HepG2 (cell line): ENCODE measurements at regions not wholly inside any gene's neighbourhood (a gene's known extent, or its start where the extent isn't known, plus 50 kb on each side); places are given as distances from the start of the nearest gene placed in this dataset.

ENCODE experiments used
- AGO2 ChIP-seq: fragments of 200-400 bp; formaldehyde crosslinking; optimal IDR thresholded peaks from 2 replicates; pipeline ENCODE3; 2017; ENCODE audit warnings: mild to moderate bottlenecking, low read depth, low read length, moderate library complexity
- EED ChIP-seq: sonication (generic); formaldehyde crosslinking; IDR thresholded peaks from 2 replicates; pipeline ENCODE4 v1.5.0; 2020; ENCODE audit warnings: mild to moderate bottlenecking, missing genetic modification reagents
- GTF3A ChIP-seq: sonication (generic); formaldehyde crosslinking; conservative IDR thresholded peaks from 2 replicates; pipeline ENCODE4 v1.4.0; 2020; ENCODE audit warnings: mild to moderate bottlenecking, missing genetic modification reagents
- JUN ChIP-seq: sonication (generic); formaldehyde crosslinking; IDR thresholded peaks from 2 replicates; pipeline ENCODE4 v1.4.0; 2020; ENCODE audit warnings: mild to moderate bottlenecking, missing genetic modification reagents
- KDM2A ChIP-seq: sonication (generic); formaldehyde crosslinking; IDR thresholded peaks from 2 replicates; pipeline ENCODE4 v1.4.0; 2020; ENCODE audit warnings: low read depth, missing genetic modification reagents, borderline replicate concordance
- MED13 ChIP-seq: sonication (generic); formaldehyde crosslinking; IDR thresholded peaks from 2 replicates; pipeline ENCODE4 v1.5.0; 2020; ENCODE audit warnings: missing genetic modification reagents
- PTBP1 ChIP-seq: fragments of 200-400 bp; formaldehyde crosslinking; IDR thresholded peaks from 2 replicates; pipeline ENCODE4 v1.6.1; 2018; ENCODE audit warnings: low read length, low read depth; ENCODE audit not compliant: poor library complexity, severe bottlenecking
- SAP130 ChIP-seq: IDR thresholded peaks from 2 replicates; pipeline ENCODE4 v1.6.1; 2016; ENCODE audit warnings: low read depth
- SP5 ChIP-seq: IDR thresholded peaks from 2 replicates; pipeline ENCODE4 v1.6.1; 2016; ENCODE audit warnings: low read depth, borderline replicate concordance
- SYNCRIP ChIP-seq: fragments of 200-400 bp; formaldehyde crosslinking; IDR thresholded peaks from 2 replicates; pipeline ENCODE4 v1.6.1; 2018; ENCODE audit warnings: mild to moderate bottlenecking, low read depth, low read length; ENCODE audit not compliant: insufficient read depth
- TBX2 ChIP-seq: sonication (generic); formaldehyde crosslinking; IDR thresholded peaks from 2 replicates; pipeline ENCODE4 v1.5.0; 2020; ENCODE audit warnings: missing genetic modification reagents, mild to moderate bottlenecking, borderline replicate concordance
- TBX3 ChIP-seq: fragments of 450-650 bp; IDR thresholded peaks from 2 replicates; pipeline ENCODE4 v1.6.1; 2017; ENCODE audit warnings: antibody characterized with exemption, mild to moderate bottlenecking, inconsistent platforms, borderline replicate concordance
- WIZ ChIP-seq: sonication (generic); formaldehyde crosslinking; IDR thresholded peaks from 2 replicates; pipeline ENCODE4 v1.5.1; 2020; ENCODE audit warnings: mild to moderate bottlenecking, missing genetic modification reagents
- ZNF3 ChIP-seq: IDR thresholded peaks from 2 replicates; pipeline ENCODE4 v1.7.0; 2017; ENCODE audit warnings: inconsistent platforms
- ZNF432 ChIP-seq: sonication (generic); formaldehyde crosslinking; IDR thresholded peaks from 2 replicates; pipeline ENCODE4 v1.5.0; 2020; ENCODE audit warnings: missing genetic modification reagents, mild to moderate bottlenecking, borderline replicate concordance
- ZNF775 ChIP-seq: sonication (generic); formaldehyde crosslinking; IDR thresholded peaks from 2 replicates; pipeline ENCODE4 v1.4.0; 2020; ENCODE audit warnings: missing genetic modification reagents, mild to moderate bottlenecking, moderate library complexity, borderline replicate concordance
- TF ChIP-seq, protein P1 (sequence below): sonication (generic); formaldehyde crosslinking; IDR thresholded peaks from 2 replicates; pipeline ENCODE4 v1.4.0; 2020; ENCODE audit warnings: missing genetic modification reagents, borderline replicate concordance
- TF ChIP-seq, protein P2 (sequence below): sonication (generic); formaldehyde crosslinking; conservative IDR thresholded peaks from 2 replicates; pipeline ENCODE4 v1.8.0; 2022; ENCODE audit warnings: low read depth, missing genetic modification reagents
- TF ChIP-seq, protein P3 (sequence below): sonication (generic); formaldehyde crosslinking; IDR thresholded peaks from 2 replicates; pipeline ENCODE4 v1.5.0; 2020; ENCODE audit warnings: missing genetic modification reagents
- TF ChIP-seq, protein P4 (sequence below): sonication (generic); formaldehyde crosslinking; IDR thresholded peaks from 2 replicates; pipeline ENCODE4 v1.8.1; 2022; ENCODE audit warnings: low read depth, mild to moderate bottlenecking, missing genetic modification reagents

DNA sequence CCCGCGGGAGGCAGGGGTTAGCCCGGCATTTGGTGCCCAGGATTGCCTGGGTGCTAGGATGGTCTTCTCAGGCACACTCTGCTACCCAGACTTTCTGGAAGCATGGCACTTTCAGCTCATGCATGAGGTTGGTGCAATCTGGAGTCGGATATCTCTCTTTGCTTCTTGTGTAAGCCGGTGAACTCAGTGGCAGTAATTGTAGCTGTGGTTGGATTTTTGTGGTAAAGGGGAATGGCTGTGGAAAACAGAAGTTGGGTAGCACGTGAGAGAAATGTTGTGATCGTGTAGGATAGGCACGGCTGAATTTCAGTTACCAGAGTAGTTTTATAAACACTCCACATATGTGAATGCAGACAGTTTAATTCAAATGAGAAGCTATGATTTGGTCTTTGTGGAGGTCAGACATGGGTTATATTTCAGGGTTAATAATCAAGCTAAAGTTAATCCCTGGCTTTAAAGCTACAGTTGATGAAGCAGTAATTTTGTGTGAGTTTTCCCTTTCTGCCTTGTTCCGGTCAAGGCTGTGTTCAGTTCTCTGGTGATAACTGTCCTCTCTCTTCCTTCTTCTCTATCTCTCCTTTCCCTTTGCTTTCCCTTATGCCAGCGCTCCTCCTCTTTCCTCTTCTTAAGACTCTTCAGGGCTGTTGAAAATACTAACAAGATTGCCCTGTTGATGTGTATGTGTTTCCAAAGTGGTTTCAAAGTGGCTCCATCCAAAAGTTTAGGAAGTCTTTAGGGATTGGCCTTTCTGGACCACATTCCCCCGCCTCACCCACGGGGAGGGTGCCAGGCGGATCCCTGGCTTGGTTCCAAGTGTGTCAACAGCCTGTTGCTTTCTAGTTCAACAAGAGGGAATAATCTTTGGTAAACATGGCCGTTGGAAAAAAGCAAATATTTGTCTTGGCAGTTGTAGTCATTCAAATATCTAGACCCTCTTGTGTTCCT, 404.6 kb upstream of the C2CD4B start (continued):
- TF ChIP-seq, protein P1, sequence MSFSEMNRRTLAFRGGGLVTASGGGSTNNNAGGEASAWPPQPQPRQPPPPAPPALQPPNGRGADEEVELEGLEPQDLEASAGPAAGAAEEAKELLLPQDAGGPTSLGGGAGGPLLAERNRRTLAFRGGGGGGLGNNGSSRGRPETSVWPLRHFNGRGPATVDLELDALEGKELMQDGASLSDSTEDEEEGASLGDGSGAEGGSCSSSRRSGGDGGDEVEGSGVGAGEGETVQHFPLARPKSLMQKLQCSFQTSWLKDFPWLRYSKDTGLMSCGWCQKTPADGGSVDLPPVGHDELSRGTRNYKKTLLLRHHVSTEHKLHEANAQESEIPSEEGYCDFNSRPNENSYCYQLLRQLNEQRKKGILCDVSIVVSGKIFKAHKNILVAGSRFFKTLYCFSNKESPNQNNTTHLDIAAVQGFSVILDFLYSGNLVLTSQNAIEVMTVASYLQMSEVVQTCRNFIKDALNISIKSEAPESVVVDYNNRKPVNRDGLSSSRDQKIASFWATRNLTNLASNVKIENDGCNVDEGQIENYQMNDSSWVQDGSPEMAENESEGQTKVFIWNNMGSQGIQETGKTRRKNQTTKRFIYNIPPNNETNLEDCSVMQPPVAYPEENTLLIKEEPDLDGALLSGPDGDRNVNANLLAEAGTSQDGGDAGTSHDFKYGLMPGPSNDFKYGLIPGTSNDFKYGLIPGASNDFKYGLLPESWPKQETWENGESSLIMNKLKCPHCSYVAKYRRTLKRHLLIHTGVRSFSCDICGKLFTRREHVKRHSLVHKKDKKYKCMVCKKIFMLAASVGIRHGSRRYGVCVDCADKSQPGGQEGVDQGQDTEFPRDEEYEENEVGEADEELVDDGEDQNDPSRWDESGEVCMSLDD (CRISPR knock-in tag) = no peak
- TF ChIP-seq TBX2 (CRISPR knock-in tag) (peak; percentile 93), ZNF3 (CRISPR knock-in tag) (no peak), TBX3 (peak; percentile 98), SP5 (CRISPR knock-in tag) (peak; percentile 93), ZNF432 (CRISPR knock-in tag) (no peak), MED13 (0 out of 2 replicates have a peak, but pooled peaks have one; percentile 32), AGO2 (no peak), KDM2A (CRISPR knock-in tag) (peak; percentile 65; the same call in 1 of the 2 replicates), JUN (CRISPR knock-in tag) (peak; percentile 49; the same call in 1 of the 2 replicates), SAP130 (CRISPR knock-in tag) (peak; percentile 87), WIZ (CRISPR knock-in tag) (no peak), GTF3A (CRISPR knock-in tag) (no peak), EED (CRISPR knock-in tag) (no peak), ZNF775 (CRISPR knock-in tag) (no peak), PTBP1 (no peak), SYNCRIP (no peak)
- TF ChIP-seq, protein P2, sequence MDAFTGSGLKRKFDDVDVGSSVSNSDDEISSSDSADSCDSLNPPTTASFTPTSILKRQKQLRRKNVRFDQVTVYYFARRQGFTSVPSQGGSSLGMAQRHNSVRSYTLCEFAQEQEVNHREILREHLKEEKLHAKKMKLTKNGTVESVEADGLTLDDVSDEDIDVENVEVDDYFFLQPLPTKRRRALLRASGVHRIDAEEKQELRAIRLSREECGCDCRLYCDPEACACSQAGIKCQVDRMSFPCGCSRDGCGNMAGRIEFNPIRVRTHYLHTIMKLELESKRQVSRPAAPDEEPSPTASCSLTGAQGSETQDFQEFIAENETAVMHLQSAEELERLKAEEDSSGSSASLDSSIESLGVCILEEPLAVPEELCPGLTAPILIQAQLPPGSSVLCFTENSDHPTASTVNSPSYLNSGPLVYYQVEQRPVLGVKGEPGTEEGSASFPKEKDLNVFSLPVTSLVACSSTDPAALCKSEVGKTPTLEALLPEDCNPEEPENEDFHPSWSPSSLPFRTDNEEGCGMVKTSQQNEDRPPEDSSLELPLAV (CRISPR knock-in tag) = no peak
- TF ChIP-seq, protein P3, sequence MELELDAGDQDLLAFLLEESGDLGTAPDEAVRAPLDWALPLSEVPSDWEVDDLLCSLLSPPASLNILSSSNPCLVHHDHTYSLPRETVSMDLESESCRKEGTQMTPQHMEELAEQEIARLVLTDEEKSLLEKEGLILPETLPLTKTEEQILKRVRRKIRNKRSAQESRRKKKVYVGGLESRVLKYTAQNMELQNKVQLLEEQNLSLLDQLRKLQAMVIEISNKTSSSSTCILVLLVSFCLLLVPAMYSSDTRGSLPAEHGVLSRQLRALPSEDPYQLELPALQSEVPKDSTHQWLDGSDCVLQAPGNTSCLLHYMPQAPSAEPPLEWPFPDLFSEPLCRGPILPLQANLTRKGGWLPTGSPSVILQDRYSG = no peak
- TF ChIP-seq, protein P4, sequence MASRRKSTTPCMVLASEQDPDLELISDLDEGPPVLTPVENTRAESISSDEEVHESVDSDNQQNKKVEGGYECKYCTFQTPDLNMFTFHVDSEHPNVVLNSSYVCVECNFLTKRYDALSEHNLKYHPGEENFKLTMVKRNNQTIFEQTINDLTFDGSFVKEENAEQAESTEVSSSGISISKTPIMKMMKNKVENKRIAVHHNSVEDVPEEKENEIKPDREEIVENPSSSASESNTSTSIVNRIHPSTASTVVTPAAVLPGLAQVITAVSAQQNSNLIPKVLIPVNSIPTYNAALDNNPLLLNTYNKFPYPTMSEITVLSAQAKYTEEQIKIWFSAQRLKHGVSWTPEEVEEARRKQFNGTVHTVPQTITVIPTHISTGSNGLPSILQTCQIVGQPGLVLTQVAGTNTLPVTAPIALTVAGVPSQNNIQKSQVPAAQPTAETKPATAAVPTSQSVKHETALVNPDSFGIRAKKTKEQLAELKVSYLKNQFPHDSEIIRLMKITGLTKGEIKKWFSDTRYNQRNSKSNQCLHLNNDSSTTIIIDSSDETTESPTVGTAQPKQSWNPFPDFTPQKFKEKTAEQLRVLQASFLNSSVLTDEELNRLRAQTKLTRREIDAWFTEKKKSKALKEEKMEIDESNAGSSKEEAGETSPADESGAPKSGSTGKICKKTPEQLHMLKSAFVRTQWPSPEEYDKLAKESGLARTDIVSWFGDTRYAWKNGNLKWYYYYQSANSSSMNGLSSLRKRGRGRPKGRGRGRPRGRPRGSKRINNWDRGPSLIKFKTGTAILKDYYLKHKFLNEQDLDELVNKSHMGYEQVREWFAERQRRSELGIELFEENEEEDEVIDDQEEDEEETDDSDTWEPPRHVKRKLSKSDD = 0 out of 2 replicates have a peak, but pooled peaks have one; percentile 54
